K562 (cell line): ENCODE measurements at regions not wholly inside any gene's neighbourhood (a gene's known extent, or its start where the extent isn't known, plus 50 kb on each side); places are given as distances from the start of the nearest gene placed in this dataset.
A peak's percentile ranks its signal among the peaks of the same experiment; 100 is the strongest.

Experiments used
- C11orf30 ChIP-seq: fragments of 450-650 bp; IDR thresholded peaks from 2 replicates; pipeline ENCODE4 v1.6.1; 2016; ENCODE audit warnings: low read depth, mild to moderate bottlenecking
- CBFA2T3 ChIP-seq: fragments of 450-650 bp; IDR thresholded peaks from 2 replicates; pipeline ENCODE4 v1.6.1; 2017
- EGR1 ChIP-seq: fragments of 450-650 bp; conservative IDR thresholded peaks from 2 replicates; pipeline ENCODE4 v1.6.1; 2017; ENCODE audit warnings: mild to moderate bottlenecking
- EP300 ChIP-seq: IDR thresholded peaks from 2 replicates; pipeline ENCODE4 v1.6.1; 2012; ENCODE audit warnings: low read length, improper control_type of control experiment
- EP400 ChIP-seq: fragments of 450-650 bp; IDR thresholded peaks from 2 replicates; pipeline ENCODE4 v1.6.1; 2017; ENCODE audit warnings: antibody characterized with exemption, mild to moderate bottlenecking, moderate library complexity
- GATA2 ChIP-seq: sonication (generic); formaldehyde crosslinking; IDR thresholded peaks from 2 replicates; pipeline ENCODE4 v1.4.0; 2020; ENCODE audit warnings: mild to moderate bottlenecking, missing genetic modification reagents
- GATAD2B ChIP-seq: fragments of 450-650 bp; IDR thresholded peaks from 2 replicates; pipeline ENCODE4 v1.6.1; 2017; ENCODE audit warnings: mild to moderate bottlenecking, borderline replicate concordance
- ILK ChIP-seq: fragments of 450-650 bp; IDR thresholded peaks from 2 replicates; pipeline ENCODE4 v1.6.1; 2016; ENCODE audit warnings: missing genetic modification characterization, low read depth, mild to moderate bottlenecking, missing compliant biosample characterization, moderate library complexity, borderline replicate concordance
- KDM1A ChIP-seq, 2 experiments: fragments of 450-650 bp; IDR thresholded peaks; 2 replicates each; pipeline ENCODE4 v1.6.1; 2016; ENCODE audit warnings: mild to moderate bottlenecking in 2 of 2
- LEF1 ChIP-seq: fragments of 450-650 bp; IDR thresholded peaks from 2 replicates; pipeline ENCODE4 v1.6.1; 2016; ENCODE audit warnings: mild to moderate bottlenecking
- MAZ ChIP-seq, 2 experiments: fragments of 450-650 bp in 1 of 2; sonication (generic) in 1 of 2; formaldehyde crosslinking; IDR thresholded peaks in 1 of 2; conservative IDR thresholded peaks in 1 of 2; 2 replicates each; pipeline versions ENCODE4 v1.4.0 to v1.5.0; 2020; ENCODE audit warnings: mild to moderate bottlenecking in 1 of 2, missing genetic modification reagents in 1 of 2
- NCOA6 ChIP-seq: fragments of 450-650 bp; IDR thresholded peaks from 2 replicates; pipeline ENCODE4 v1.6.1; 2017; ENCODE audit warnings: mild to moderate bottlenecking
- NFE2 ChIP-seq: IDR thresholded peaks from 2 replicates; pipeline ENCODE4 v1.6.1; 2014; ENCODE audit warnings: antibody characterized with exemption, low read depth
- RBM34 ChIP-seq: fragments of 200-400 bp; formaldehyde crosslinking; IDR thresholded peaks from 2 replicates; pipeline ENCODE4 v1.6.1; 2018; ENCODE audit warnings: low read length, borderline replicate concordance; ENCODE audit not compliant: insufficient read depth
- SMAD4 ChIP-seq: fragments of 250-450 bp; sonication (Bioruptor Pico); conservative IDR thresholded peaks from 2 replicates; pipeline ENCODE4 v1.8.0; 2021; ENCODE audit warnings: inconsistent platforms, mild to moderate bottlenecking, moderate library complexity
- SMARCE1 ChIP-seq: fragments of 450-650 bp; IDR thresholded peaks from 2 replicates; pipeline ENCODE4 v1.7.1; 2016; ENCODE audit warnings: mild to moderate bottlenecking
- TAF1 ChIP-seq: IDR thresholded peaks from 2 replicates; pipeline ENCODE4 v1.6.1; 2011; ENCODE audit warnings: mild to moderate bottlenecking, low read length, moderate library complexity; ENCODE audit not compliant: insufficient read depth, control insufficient read depth, severe bottlenecking; ENCODE audit errors: extremely low read depth
- TEAD2 ChIP-seq: fragments of 450-650 bp; IDR thresholded peaks from 2 replicates; pipeline ENCODE4 v1.6.1; 2016; ENCODE audit warnings: missing genetic modification characterization, control low read depth, missing compliant biosample characterization
- ZC3H11A ChIP-seq: IDR thresholded peaks from 2 replicates; pipeline ENCODE4 v1.6.1; 2012; ENCODE audit warnings: low read depth, low read length, improper control_type of control experiment
- ZNF174 ChIP-seq: fragments of 250-450 bp; sonication (Bioruptor Pico); IDR thresholded peaks from 2 replicates; pipeline ENCODE4 v1.4.0; 2020; ENCODE audit warnings: mild to moderate bottlenecking
- ZNF263 ChIP-seq: sonication (generic); formaldehyde crosslinking; IDR thresholded peaks from 2 replicates; pipeline ENCODE4 v1.8.0; 2022; ENCODE audit warnings: mild to moderate bottlenecking, missing genetic modification reagents, borderline replicate concordance
- ZNF561 ChIP-seq: fragments of 450-650 bp; formaldehyde crosslinking; conservative IDR thresholded peaks from 2 replicates; pipeline ENCODE4 v1.4.0; 2020; ENCODE audit warnings: mild to moderate bottlenecking, moderate library complexity
- TF ChIP-seq, protein P1 (sequence below): IDR thresholded peaks from 2 replicates; pipeline ENCODE4 v1.6.1; 2012; ENCODE audit warnings: low read depth, low read length, improper control_type of control experiment, borderline replicate concordance
- TF ChIP-seq, protein P2 (sequence below): fragments of 250-450 bp; sonication (Bioruptor Pico); IDR thresholded peaks from 2 replicates; pipeline ENCODE4 v1.5.0; 2020; ENCODE audit warnings: mild to moderate bottlenecking
- TF ChIP-seq, protein P3 (sequence below): fragments of 450-650 bp; IDR thresholded peaks from 2 replicates; pipeline ENCODE4 v1.6.1; 2018; ENCODE audit not compliant: partially characterized antibody

DNA sequence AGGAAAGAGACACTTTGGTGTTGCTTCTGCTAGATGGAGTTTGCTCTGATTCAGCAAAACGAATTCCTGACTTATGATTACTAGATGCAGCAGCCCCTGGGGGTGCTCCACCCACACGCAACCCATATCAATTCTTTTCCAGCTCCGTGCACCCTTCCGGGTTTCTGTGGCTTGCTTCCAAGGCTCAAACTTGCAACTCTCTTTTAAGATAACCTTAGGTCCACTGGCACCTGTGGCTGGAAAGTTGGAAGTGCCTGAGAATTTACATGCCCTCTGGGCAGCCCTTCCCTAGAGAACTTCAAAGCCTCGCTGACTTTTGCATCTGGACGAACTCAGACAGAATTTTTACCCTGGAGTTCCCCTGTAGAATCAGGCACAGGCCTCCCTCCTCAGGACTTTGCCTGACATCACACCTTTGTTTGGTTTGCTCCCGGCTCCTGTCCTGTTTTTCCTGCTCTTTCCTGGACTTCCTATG, 224.9 kb downstream of the SNX18 start (continued):
- TF ChIP-seq RBM34 (no peak), SMARCE1 (peak; percentile 56; the same call in 1 of the 2 replicates), C11orf30 (peak; percentile 92), CBFA2T3 (peak; percentile 82), NFE2 (peak; percentile 89), ZNF263 (CRISPR knock-in tag) (peak; percentile 68), NCOA6 (no peak), EGR1 (peak; percentile 92), SMAD4 (peak; percentile 47; the same call in 1 of the 2 replicates), TEAD2 (tag) (no peak), MAZ (CRISPR knock-in tag; conservative IDR thresholded peaks at IDR 0.05 in 1 of 2, IDR thresholded peaks at IDR 0.05 in 1 of 2) (peak in 1 of 2 experiments; percentile 30; a peak in 1 of 4 replicates), KDM1A (IDR thresholded peaks at IDR 0.05) (peak; percentile 45 to 60; a peak in 1 of 4 replicates), ZC3H11A (no peak), ZNF174 (CRISPR knock-in tag) (no peak), LEF1 (peak; percentile 56; the same call in 1 of the 2 replicates), TAF1 (peak; percentile 20), ZNF561 (CRISPR knock-in tag) (no peak), EP400 (peak; percentile 27; the same call in 1 of the 2 replicates), GATA2 (CRISPR knock-in tag) (no peak), ILK (tag) (no peak), GATAD2B (peak; percentile 64; the same call in 1 of the 2 replicates), EP300 (peak; percentile 83)
- TF ChIP-seq, protein P1, sequence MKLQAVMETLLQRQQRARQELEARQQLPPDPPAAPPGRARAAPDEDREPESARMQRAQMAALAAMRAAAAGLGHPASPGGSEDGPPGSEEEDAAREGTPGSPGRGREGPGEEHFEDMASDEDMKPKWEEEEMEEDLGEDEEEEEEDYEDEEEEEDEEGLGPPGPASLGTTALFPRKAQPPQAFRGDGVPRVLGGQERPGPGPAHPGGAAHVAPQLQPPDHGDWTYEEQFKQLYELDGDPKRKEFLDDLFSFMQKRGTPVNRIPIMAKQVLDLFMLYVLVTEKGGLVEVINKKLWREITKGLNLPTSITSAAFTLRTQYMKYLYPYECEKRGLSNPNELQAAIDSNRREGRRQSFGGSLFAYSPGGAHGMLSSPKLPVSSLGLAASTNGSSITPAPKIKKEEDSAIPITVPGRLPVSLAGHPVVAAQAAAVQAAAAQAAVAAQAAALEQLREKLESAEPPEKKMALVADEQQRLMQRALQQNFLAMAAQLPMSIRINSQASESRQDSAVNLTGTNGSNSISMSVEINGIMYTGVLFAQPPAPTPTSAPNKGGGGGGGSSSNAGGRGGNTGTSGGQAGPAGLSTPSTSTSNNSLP = peak; percentile 90
- TF ChIP-seq, protein P2, sequence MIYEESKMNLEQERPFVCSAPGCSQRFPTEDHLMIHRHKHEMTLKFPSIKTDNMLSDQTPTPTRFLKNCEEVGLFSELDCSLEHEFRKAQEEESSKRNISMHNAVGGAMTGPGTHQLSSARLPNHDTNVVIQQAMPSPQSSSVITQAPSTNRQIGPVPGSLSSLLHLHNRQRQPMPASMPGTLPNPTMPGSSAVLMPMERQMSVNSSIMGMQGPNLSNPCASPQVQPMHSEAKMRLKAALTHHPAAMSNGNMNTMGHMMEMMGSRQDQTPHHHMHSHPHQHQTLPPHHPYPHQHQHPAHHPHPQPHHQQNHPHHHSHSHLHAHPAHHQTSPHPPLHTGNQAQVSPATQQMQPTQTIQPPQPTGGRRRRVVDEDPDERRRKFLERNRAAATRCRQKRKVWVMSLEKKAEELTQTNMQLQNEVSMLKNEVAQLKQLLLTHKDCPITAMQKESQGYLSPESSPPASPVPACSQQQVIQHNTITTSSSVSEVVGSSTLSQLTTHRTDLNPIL (CRISPR knock-in tag) = no peak
- TF ChIP-seq, protein P3, sequence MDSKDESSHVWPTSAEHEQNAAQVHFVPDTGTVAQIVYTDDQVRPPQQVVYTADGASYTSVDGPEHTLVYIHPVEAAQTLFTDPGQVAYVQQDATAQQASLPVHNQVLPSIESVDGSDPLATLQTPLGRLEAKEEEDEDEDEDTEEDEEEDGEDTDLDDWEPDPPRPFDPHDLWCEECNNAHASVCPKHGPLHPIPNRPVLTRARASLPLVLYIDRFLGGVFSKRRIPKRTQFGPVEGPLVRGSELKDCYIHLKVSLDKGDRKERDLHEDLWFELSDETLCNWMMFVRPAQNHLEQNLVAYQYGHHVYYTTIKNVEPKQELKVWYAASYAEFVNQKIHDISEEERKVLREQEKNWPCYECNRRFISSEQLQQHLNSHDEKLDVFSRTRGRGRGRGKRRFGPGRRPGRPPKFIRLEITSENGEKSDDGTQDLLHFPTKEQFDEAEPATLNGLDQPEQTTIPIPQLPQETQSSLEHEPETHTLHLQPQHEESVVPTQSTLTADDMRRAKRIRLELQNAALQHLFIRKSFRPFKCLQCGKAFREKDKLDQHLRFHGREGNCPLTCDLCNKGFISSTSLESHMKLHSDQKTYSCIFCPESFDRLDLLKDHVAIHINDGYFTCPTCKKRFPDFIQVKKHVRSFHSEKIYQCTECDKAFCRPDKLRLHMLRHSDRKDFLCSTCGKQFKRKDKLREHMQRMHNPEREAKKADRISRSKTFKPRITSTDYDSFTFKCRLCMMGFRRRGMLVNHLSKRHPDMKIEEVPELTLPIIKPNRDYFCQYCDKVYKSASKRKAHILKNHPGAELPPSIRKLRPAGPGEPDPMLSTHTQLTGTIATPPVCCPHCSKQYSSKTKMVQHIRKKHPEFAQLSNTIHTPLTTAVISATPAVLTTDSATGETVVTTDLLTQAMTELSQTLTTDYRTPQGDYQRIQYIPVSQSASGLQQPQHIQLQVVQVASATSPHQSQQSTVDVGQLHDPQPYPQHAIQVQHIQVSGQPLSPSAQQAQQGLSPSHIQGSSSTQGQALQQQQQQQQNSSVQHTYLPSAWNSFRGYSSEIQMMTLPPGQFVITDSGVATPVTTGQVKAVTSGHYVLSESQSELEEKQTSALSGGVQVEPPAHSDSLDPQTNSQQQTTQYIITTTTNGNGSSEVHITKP = peak; percentile 48
